Activated naive CD8-positive, alpha-beta T cell treated with anti-CD3 and anti-CD28 coated beads for 36 hours (primary cell): ENCODE measurements at regions not wholly inside any gene's neighbourhood (a gene's known extent, or its start where the extent isn't known, plus 50 kb on each side); places are given as distances from the start of the nearest gene placed in this dataset.
"Not testable (repeated sequence)": the region's sequence is repeated elsewhere in the genome, so short reads cannot be mapped to it uniquely, and the experiment has no call there.

Source experiments
- DNase-seq: peaks from one replicate; pipeline ENCODE4 v3.0.0; 2021
- H3K27ac Mint-ChIP-seq: one replicate; pipeline ENCODE4 v1.8.0; 2022; ENCODE audit warnings: mild to moderate bottlenecking, moderate library complexity, mixed read lengths
- H3K27me3 Mint-ChIP-seq: one replicate; pipeline ENCODE4 v1.8.0; 2022; ENCODE audit warnings: mild to moderate bottlenecking, mixed read lengths
- H3K36me3 Mint-ChIP-seq: one replicate; pipeline ENCODE4 v1.8.0; 2021; ENCODE audit warnings: mild to moderate bottlenecking, mixed read lengths
- H3K4me1 Mint-ChIP-seq: one replicate; pipeline ENCODE4 v1.8.0; 2021; ENCODE audit warnings: mixed read lengths
- H3K4me3 Mint-ChIP-seq: one replicate; pipeline ENCODE4 v1.8.0; 2022; ENCODE audit warnings: mild to moderate bottlenecking, moderate library complexity, mixed read lengths
- H3K9me3 Mint-ChIP-seq: one replicate; pipeline ENCODE4 v1.8.0; 2022; ENCODE audit warnings: mixed read lengths

DNA sequence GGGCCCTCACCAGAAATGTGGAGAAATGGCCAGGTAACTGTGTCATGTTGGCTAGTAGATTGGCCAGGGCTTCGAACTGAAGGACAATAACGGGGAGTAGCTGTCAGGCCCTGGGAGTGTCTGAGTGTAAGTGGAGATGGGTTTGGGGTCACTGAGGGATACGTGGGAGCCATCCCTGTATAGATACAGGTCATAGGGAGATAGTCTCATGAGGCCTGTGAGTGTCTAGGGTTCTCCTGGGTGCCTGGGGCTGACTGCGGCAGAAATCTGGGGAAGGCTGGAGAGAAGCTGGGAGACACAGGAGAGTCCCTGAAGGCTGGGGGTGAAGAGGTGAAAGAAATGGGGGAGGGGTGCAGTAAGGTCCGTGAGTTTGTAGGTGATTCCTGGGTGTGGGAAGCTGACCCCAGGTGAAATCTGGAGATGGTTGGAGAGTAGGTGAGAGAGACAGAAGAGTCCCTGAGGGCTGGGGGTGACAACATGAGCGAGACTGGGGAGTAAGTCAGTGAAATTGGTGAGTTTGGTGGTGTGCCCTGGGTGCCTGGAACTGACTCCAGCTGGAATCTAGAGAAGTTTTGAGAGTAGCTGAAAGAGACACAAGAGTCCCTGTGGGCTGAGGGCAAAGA, 124.6 kb upstream of the ANKRD30BL start:
- not testable (repeated sequence) for DNase-seq, H3K4me3 Mint-ChIP-seq, H3K4me1 Mint-ChIP-seq, H3K36me3 Mint-ChIP-seq, H3K9me3 Mint-ChIP-seq, H3K27me3 Mint-ChIP-seq, H3K27ac Mint-ChIP-seq

DNA sequence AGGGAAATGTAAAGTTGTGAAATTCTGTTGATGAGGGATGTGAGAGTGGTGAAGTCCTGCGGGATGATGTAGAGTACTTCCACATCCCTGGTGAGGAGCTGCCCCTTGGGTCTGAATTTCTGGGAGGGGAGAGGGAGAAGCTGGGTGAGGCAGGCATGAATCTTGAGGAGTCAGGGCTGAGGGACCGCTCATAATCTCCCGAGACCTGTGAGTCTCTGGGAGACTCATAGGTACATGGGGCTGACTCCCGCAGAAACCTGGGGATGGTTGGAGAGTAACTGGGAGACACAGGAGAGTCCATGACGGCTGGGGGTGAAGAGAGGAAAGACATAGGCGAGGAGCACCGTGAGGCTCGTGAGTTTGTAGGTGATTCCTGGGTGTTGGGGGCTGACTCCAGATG, 126.2 kb upstream of the ANKRD30BL start:
- H3K27ac Mint-ChIP-seq, DNase-seq, H3K27me3 Mint-ChIP-seq, H3K9me3 Mint-ChIP-seq, H3K4me3 Mint-ChIP-seq, H3K4me1 Mint-ChIP-seq, H3K36me3 Mint-ChIP-seq: not testable (repeated sequence)

DNA sequence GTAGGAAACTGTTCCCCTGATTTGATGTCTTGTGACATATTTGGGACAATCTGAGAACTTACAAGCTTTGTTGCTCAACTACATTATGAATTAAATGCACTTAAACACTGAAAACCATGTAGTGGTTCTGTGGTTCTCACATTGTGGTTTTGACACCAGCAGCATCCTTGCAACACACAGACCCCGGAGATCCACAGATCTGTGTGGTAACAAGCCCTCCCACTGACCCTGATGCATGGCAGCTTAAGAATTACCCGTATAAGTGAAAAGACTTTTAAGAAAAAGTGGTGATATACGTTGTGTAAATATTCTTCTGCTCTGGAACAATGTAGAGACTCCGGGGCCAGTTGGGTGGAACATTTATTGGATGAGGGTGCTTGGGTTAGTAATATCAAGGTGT, 127.4 kb upstream of the ANKRD30BL start:
- H3K27ac Mint-ChIP-seq, DNase-seq, H3K36me3 Mint-ChIP-seq, H3K4me3 Mint-ChIP-seq, H3K9me3 Mint-ChIP-seq, H3K4me1 Mint-ChIP-seq, H3K27me3 Mint-ChIP-seq: not testable (repeated sequence)

DNA sequence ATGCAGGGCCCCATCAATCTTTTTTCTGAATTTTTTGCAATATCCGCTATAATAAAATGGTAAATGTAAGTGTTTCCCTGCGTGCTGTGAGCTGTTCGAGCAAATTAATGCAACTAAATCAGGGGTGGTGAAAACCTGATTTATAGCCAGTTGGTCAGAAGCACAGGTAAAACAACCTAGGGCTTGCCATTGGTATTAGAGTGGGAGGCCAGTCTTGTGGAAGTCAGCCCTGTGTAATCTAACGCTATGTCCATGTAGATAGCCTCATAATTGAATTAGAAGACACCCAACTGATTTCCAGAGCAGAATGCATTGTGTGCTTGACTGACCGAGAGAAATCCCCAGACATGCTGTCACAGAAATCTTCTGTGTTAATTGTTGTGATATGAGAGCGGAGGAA, 126.8 kb upstream of the GPR39 start:
- not testable (repeated sequence) for H3K27ac Mint-ChIP-seq, H3K27me3 Mint-ChIP-seq, H3K36me3 Mint-ChIP-seq, H3K4me3 Mint-ChIP-seq, H3K9me3 Mint-ChIP-seq, DNase-seq, H3K4me1 Mint-ChIP-seq

DNA sequence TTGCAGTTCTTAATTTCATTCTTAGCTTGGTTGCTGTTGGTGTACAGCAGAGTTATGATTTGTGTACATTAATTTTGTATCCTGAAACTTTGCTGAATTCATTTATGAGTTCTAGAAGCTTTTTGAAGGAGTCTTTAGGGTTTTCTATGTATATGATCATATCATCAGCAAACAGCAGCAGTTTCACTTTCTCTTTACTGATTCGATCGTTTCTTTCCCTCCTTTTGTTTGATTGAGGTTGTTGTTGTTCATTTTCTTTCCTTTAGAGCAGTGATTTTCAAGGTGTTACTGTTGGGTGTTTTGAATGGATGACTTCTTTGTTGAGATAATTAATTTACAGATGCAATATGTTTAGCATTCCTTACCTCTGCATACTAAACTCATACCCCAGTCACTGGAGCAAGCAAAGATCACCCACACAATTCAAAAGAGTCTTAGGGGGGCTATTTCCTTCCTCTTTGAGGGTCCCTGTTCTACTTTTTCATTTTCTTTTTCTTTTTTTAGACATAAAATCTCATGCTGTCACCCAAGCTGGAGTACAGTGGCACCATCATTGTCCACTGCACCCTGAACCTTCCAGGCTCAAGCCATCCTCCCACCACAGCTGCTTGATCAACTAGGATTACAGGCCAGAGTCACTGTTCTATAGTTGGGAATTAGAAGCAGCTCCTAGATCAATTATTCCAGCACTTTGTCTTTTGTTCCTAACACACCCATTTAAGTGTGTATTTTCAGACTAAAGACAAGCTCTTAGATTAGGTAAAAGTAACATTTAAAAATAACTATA, 115.8 kb upstream of the GPR39 start:
- not testable (repeated sequence) for H3K4me1 Mint-ChIP-seq, H3K36me3 Mint-ChIP-seq, H3K27ac Mint-ChIP-seq, H3K27me3 Mint-ChIP-seq, DNase-seq, H3K9me3 Mint-ChIP-seq
- peak overlapping the region; percentile 53 for H3K4me3 Mint-ChIP-seq

DNA sequence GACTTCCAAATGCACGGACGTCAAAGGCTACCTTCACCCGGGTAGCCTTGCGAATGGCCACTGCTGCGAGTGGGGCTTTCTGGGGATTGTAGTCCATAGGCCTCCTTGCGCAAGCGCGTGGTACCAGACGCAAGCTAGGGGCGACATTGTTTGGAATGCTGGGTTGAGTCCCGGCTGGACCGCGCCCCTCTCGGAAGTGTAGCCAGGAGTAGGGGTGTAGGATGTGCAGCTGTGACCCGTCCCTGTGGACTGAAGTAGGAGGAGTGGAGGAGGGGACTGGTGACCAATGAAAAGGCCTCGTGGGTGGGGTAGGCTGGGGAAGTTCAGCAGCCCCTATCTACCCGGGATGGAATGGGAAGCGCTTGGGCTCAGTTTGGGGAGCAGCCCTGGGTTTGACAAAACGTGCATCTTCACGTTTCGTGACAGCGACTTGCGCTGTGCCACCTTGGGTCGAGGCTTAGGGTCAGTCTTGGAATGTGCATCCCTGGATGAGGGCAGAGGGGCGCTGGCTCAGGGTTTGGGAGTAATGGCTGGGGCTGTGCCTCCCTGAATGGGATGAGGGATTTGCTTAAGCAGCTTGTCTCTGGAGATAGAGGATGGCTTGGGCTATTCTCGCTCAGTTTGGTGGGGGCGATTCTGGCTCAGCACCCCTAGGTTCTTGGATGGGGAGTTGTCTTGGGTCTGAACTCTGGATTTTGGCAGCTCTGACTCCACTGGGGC, 111.8 kb upstream of the GPR39 start:
- DNase-seq: peak; percentile 3
- H3K4me1 Mint-ChIP-seq, H3K4me3 Mint-ChIP-seq, H3K27me3 Mint-ChIP-seq, H3K27ac Mint-ChIP-seq, H3K9me3 Mint-ChIP-seq, H3K36me3 Mint-ChIP-seq: not testable (repeated sequence)

DNA sequence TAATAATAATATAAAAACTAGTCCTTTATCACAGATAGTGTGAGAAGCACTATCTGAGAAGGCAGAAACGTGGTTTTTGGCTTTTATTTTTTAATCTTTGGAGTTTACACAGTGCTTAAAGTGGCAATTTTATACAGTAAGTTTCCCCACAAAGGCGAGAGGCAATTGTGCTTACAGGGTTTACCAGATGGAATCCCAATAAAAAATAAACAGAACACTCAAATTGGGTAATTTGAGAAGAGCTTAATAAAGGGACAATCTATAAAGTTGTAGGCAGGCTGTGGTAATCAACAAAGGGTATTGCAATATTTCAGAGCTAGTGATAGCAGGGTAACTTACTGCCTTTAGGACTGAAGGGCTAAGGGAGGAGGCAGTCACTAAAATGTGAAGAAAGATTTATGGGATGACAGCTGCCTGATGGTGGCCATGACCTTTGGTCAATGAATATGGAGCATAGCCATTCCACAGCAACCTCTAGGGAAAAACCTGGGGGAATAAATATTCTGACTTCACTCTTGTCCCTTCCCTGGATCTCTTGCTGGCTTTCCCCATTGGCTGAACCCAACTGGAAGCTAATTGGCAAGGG, 108.9 kb upstream of the GPR39 start:
- not testable (repeated sequence) for H3K36me3 Mint-ChIP-seq, H3K27ac Mint-ChIP-seq, H3K4me3 Mint-ChIP-seq, H3K4me1 Mint-ChIP-seq, H3K27me3 Mint-ChIP-seq, H3K9me3 Mint-ChIP-seq, DNase-seq

DNA sequence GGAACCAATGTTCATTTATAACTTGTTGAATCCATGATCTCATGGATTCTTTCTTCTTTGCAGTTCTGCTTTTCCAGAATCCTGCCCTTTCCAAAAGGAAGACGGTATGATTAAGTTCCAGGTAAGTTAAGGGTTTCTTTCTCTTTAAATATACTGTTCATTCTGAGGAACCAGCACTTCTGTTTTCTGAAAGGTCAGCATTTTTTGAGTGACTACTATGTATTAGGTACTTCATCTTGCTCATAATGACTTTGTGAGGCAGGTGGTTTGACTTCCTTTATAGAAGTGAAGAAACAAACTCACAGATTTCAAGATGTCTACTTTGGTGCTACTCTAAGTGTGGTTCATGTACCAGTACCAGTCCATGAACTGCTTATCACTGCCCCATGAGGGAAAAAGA, 107.4 kb upstream of the GPR39 start:
- not testable (repeated sequence) for H3K4me1 Mint-ChIP-seq, DNase-seq, H3K36me3 Mint-ChIP-seq, H3K4me3 Mint-ChIP-seq, H3K27ac Mint-ChIP-seq, H3K9me3 Mint-ChIP-seq, H3K27me3 Mint-ChIP-seq

DNA sequence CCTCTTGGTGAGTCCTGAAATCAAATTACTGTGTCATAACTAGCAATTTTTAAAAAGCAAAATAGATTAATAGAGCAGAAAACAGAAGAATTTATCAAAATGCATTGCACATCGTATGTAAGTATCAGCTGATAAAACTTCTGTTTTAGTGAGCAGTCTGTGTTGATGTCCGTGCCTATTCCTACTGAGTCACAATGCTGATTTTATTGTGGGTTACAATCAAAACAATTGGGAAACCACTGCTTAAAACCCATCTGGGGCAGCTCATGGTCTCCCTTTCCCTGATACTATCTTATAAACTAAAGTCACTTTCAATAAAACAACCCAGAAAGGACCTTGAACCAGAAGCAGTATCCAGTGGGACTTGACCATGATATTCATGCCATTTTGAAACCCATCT, 101.1 kb upstream of the GPR39 start:
- not testable (repeated sequence) for H3K36me3 Mint-ChIP-seq, H3K4me3 Mint-ChIP-seq, H3K4me1 Mint-ChIP-seq, H3K9me3 Mint-ChIP-seq, H3K27me3 Mint-ChIP-seq, H3K27ac Mint-ChIP-seq, DNase-seq

DNA sequence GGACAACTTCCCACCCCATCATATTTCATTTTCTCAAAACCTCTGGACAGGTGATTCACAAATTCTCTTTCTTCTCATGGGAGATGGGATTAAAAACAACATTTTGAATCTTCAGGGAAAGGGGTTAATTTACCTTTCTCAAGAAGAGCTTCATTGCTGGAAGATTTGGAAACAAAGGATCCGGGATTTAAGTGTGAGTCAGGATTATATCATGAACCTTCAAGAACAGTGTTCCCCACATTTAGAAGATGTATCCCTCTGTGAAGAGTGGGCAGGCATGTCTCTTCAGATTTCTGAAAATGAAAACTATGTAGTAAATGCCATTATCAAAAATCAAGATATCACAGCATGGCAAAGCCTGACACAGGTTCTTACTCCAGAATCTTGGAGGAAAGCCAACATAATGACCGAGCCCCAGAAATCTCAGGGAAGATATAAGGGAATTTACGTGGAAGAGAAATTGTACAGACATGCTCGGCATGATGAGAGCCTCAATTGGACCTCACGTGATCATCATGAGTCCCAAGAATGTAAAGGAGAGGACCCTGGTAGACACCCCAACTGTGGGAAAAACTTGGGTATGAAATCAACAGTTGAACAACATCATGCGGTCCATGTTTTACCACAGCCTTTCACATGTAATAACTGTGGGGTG, 99.5 kb upstream of the GPR39 start:
- H3K4me1 Mint-ChIP-seq, H3K27me3 Mint-ChIP-seq, H3K36me3 Mint-ChIP-seq, DNase-seq, H3K9me3 Mint-ChIP-seq, H3K4me3 Mint-ChIP-seq, H3K27ac Mint-ChIP-seq: not testable (repeated sequence)

DNA sequence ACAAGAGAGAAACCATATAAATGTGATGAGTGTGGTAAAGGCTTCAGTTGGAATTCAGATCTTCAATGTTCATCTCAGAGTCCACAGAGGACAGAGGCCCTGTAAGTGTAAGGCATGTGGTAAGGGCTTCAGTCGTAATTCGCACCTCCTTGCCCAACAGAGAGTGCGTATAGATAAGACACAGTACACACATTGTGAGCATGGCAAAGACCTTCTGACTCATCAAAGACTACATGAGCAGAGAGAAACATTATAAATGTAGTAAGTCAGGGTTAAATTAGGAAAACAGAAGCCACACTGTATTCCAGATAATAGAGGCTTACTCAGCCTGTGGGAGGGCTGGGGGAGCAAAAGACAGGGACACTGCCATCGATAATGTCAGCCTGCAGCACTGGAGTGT, 98.1 kb upstream of the GPR39 start:
- DNase-seq, H3K27me3 Mint-ChIP-seq, H3K27ac Mint-ChIP-seq, H3K4me3 Mint-ChIP-seq, H3K9me3 Mint-ChIP-seq, H3K36me3 Mint-ChIP-seq, H3K4me1 Mint-ChIP-seq: not testable (repeated sequence)

DNA sequence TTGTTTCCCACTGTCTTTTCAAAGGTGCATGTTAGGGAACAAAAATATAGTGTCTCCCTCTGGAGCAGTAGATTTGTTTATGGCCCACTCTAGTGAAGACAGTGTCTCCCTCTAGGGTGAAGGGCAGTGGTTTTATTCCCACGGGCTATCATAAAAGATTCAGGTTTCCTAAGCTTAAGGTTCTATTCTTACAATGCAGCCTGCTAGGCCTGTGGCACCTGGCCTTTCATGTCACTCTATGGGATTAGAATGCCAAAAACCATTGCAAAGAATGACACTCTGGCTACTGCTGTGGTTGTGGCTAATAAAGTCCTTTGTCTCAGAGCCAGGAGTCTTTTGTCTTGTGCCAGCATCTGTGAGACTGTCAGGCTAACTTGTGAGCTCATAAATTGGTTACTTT, 92.6 kb upstream of the GPR39 start:
- H3K27ac Mint-ChIP-seq: peak overlapping the region; percentile 32
- not testable (repeated sequence) for H3K4me3 Mint-ChIP-seq, H3K4me1 Mint-ChIP-seq, H3K36me3 Mint-ChIP-seq, DNase-seq, H3K9me3 Mint-ChIP-seq, H3K27me3 Mint-ChIP-seq

DNA sequence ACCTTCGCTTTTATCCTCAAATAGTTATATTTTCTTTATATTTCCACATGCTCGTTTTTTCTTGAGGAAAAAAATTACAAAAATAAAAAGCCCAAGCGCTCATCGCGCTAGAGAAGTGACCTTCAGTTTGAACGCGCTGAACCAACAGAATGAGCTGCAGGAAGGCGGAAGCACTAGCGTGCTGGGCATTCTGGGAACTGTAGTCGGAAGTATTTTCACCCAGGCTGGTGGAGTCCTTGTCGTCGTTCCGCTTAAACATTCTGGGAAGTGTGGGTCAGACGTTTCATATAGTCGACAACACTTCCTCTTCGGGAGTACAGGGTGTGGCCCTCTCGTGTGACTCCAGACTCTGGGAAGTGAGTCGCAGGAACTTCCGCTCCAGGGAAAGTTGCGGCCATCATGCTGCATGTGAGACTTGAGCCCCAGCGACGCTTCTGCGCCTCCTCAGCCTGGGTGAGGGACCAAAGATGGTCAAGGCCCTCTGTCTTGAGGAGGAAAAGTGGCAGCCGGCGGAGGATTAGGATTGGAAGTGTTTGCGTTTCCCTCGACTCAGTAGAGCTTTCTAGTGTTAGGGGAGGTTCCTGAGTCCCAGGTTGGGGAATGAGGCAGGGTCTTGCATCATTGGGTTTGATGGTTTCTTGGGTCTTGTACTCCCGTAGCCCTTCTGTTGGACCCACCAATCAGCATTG, 84.1 kb upstream of the GPR39 start:
- H3K27me3 Mint-ChIP-seq, H3K9me3 Mint-ChIP-seq, DNase-seq, H3K4me3 Mint-ChIP-seq, H3K4me1 Mint-ChIP-seq, H3K36me3 Mint-ChIP-seq, H3K27ac Mint-ChIP-seq: not testable (repeated sequence)

DNA sequence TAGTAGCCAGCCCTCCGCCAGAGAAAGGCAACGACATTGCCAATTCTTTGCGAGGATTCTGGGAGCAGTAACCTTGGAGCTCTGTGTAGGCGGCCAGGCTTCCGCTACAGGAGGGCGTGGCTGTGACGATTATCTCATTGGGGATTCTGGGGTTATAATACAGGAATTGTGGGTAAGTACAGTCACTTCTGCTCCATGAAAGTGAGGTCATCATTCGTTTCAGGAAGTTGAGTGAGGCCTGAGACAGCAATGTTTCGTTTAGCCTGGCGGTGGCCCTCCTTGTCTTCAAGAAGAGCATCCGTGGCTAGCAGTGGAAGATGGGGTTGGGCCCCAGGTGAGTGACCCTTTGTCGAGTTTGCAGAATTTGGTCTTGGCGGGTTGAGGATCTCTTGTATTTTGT, 79.5 kb upstream of the GPR39 start:
- H3K4me1 Mint-ChIP-seq, H3K9me3 Mint-ChIP-seq, H3K27me3 Mint-ChIP-seq, H3K4me3 Mint-ChIP-seq, DNase-seq, H3K36me3 Mint-ChIP-seq, H3K27ac Mint-ChIP-seq: not testable (repeated sequence)

DNA sequence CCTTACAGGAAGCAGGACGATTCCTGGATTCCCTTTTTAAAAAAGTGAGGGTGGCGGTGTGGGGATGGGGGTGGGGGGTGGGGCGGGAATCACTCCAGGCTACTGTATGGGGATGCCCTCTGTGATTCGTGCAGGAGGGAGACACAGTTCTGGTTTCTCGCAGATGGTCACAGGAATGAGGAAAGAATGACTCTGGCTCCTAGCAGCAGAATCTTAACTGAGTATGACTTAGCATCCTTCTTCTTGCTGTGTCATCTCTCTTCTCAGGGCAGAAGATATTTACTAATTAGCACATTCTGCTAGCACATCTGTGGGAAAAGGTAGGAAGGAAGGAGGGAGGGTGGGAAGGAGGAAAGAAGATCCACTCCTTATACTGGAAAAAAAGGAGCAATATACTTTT, 78.8 kb upstream of the GPR39 start:
- H3K9me3 Mint-ChIP-seq, H3K4me1 Mint-ChIP-seq, H3K36me3 Mint-ChIP-seq, DNase-seq, H3K4me3 Mint-ChIP-seq, H3K27me3 Mint-ChIP-seq, H3K27ac Mint-ChIP-seq: not testable (repeated sequence)
